Endodermal cell (in vitro differentiated cells): ENCODE measurements at regions not wholly inside any gene's neighbourhood (a gene's known extent, or its start where the extent isn't known, plus 50 kb on each side); places are given as distances from the start of the nearest gene placed in this dataset.

Experiments used
- DNase-seq: peaks from one replicate; pipeline ENCODE4 v3.0.0-alpha.2; 2017
- H3K27ac ChIP-seq: 2 replicates; pipeline ENCODE4 v1.5.1; 2013; ENCODE audit warnings: mild to moderate bottlenecking, low read depth, low read length, moderate library complexity
- H3K27me3 ChIP-seq: 2 replicates; pipeline ENCODE4 v1.6.1; 2013; ENCODE audit warnings: mild to moderate bottlenecking, low read length, moderate library complexity; ENCODE audit not compliant: insufficient read depth, control insufficient read depth, poor library complexity, severe bottlenecking
- H3K36me3 ChIP-seq: 2 replicates; pipeline ENCODE4 v1.7.0; 2013; ENCODE audit warnings: mild to moderate bottlenecking, low read length, moderate library complexity; ENCODE audit not compliant: control insufficient read depth, insufficient read depth
- H3K4me1 ChIP-seq: one replicate; pipeline ENCODE4 v1.7.0; 2013; ENCODE audit warnings: low read length; ENCODE audit not compliant: control insufficient read depth, insufficient read depth
- H3K4me3 ChIP-seq: 2 replicates; pipeline ENCODE4 v1.5.1; 2013; ENCODE audit warnings: mild to moderate bottlenecking, low read length, moderate library complexity
- H3K9ac ChIP-seq: 2 replicates; pipeline ENCODE4 v1.6.1; 2013; ENCODE audit warnings: mild to moderate bottlenecking, low read length, moderate library complexity; ENCODE audit not compliant: poor library complexity, severe bottlenecking; ENCODE audit errors: extremely low read depth
- H3K9me3 ChIP-seq: 2 replicates; pipeline ENCODE4 v1.6.1; 2013; ENCODE audit warnings: mild to moderate bottlenecking, low read length, moderate library complexity; ENCODE audit not compliant: control insufficient read depth
- H3K27ac Mint-ChIP-seq: 2 replicates; pipeline ENCODE4 v1.8.0; 2020; ENCODE audit warnings: mixed read lengths
- H3K27me3 Mint-ChIP-seq: 2 replicates; pipeline ENCODE4 v1.8.0; 2021; ENCODE audit warnings: mild to moderate bottlenecking, mixed read lengths; ENCODE audit not compliant: insufficient read depth
- H3K36me3 Mint-ChIP-seq: 2 replicates; pipeline ENCODE4 v1.8.0; 2020; ENCODE audit warnings: low read depth, mixed read lengths
- H3K4me1 Mint-ChIP-seq: 2 replicates; pipeline ENCODE4 v1.8.0; 2020; ENCODE audit warnings: mixed read lengths
- H3K4me3 Mint-ChIP-seq: 2 replicates; pipeline ENCODE4 v1.8.0; 2020; ENCODE audit warnings: mild to moderate bottlenecking, moderate library complexity, mixed read lengths
- H3K9me3 Mint-ChIP-seq: 2 replicates; pipeline ENCODE4 v1.8.0; 2020; ENCODE audit warnings: mild to moderate bottlenecking, mixed read lengths
- CTCF ChIP-seq: fragments of 200-600 bp; sonication (generic); conservative IDR thresholded peaks from 2 replicates; pipeline ENCODE4 v1.5.0; 2021; ENCODE audit warnings: antibody characterized with exemption, mild to moderate bottlenecking
- WGBS, 2 experiments: methylation state at CpG; one replicate each; pipeline versions ENCODE4 v1.1.5 to v1.1.7; 2013; ENCODE audit warnings: missing lambda C conversion rate in 2 of 2, mixed read lengths in 1 of 2; ENCODE audit not compliant: insufficient coverage in 1 of 2, insufficient read length in 1 of 2; 5-methylcytosine and 5-hydroxymethylcytosine counted together

GRCh38 chr19:32241932-32242710 is 103.3 kb upstream of the ZNF507 start:
- H3K9me3 Mint-ChIP-seq = no peaks in the 10 kb centered on the region
- no peaks in the 10 kb centered on the region for H3K4me1 ChIP-seq
- H3K27ac Mint-ChIP-seq = no peak overlapping the region
- no peak overlapping the region for H3K4me3 ChIP-seq
- no peak overlapping the region for H3K4me3 Mint-ChIP-seq
- no peaks in the 10 kb centered on the region for H3K36me3 Mint-ChIP-seq
- no peaks in the 10 kb centered on the region for H3K9me3 ChIP-seq
- H3K36me3 ChIP-seq = no peaks in the 10 kb centered on the region
- DNase-seq = no peak
- no peak overlapping the region for H3K9ac ChIP-seq
- peaks cover 7% of the 10 kb centered on the region for H3K4me1 Mint-ChIP-seq
- 93 to 95% methylated on average over 20 to 21 of the region's 21 CpGs for WGBS, 2 experiments
- peaks cover 9% of the 10 kb centered on the region for H3K27me3 Mint-ChIP-seq
- no peak overlapping the region for H3K27ac ChIP-seq
- peaks cover 29% of the 10 kb centered on the region for H3K27me3 ChIP-seq
- no peak for TF ChIP-seq CTCF

GRCh38 chr19:32246006-32246405 is 99.4 kb upstream of the ZNF507 start:
- H3K27ac Mint-ChIP-seq = no peak overlapping the region
- no peaks in the 10 kb centered on the region for H3K36me3 ChIP-seq
- H3K27me3 ChIP-seq = peaks cover 63% of the 10 kb centered on the region
- no peak for TF ChIP-seq CTCF
- no peak for DNase-seq
- no peaks in the 10 kb centered on the region for H3K36me3 Mint-ChIP-seq
- no peaks in the 10 kb centered on the region for H3K9me3 Mint-ChIP-seq
- no peak overlapping the region for H3K4me3 Mint-ChIP-seq
- peaks cover 7% of the 10 kb centered on the region for H3K4me1 Mint-ChIP-seq
- H3K4me1 ChIP-seq = no peaks in the 10 kb centered on the region
- no peak overlapping the region for H3K9ac ChIP-seq
- WGBS, 2 experiments = 80 to 95% methylated on average over 3 to 5 of the region's 5 CpGs
- peaks cover 36% of the 10 kb centered on the region for H3K27me3 Mint-ChIP-seq
- no peaks in the 10 kb centered on the region for H3K9me3 ChIP-seq
- no peak overlapping the region for H3K27ac ChIP-seq
- H3K4me3 ChIP-seq = no peak overlapping the region

GRCh38 chr19:32251634-32252332 is 93.6 kb upstream of the ZNF507 start:
- peaks cover 35% of the 10 kb centered on the region for H3K27me3 Mint-ChIP-seq
- H3K4me3 Mint-ChIP-seq = no peak overlapping the region
- TF ChIP-seq CTCF = no peak
- Histone ChIP-seq H3K27me3 (peaks cover 35% of the 10 kb centered on the region), H3K36me3 (no peaks in the 10 kb centered on the region), H3K4me3 (no peak overlapping the region), H3K4me1 (no peaks in the 10 kb centered on the region), H3K27ac (no peak overlapping the region), H3K9me3 (no peaks in the 10 kb centered on the region), H3K9ac (no peak overlapping the region)
- no peak for DNase-seq
- no peak overlapping the region for H3K27ac Mint-ChIP-seq
- H3K36me3 Mint-ChIP-seq = no peaks in the 10 kb centered on the region
- WGBS, 2 experiments = 89% methylated on average over 8 to 18 of the region's 18 CpGs
- H3K4me1 Mint-ChIP-seq = peaks cover 2% of the 10 kb centered on the region
- H3K9me3 Mint-ChIP-seq = no peaks in the 10 kb centered on the region
